ENCODE measurements at regions not wholly inside any gene's neighbourhood (a gene's known extent, or its start where the extent isn't known, plus 50 kb on each side); places are given as distances from the start of the nearest gene placed in this dataset.
"Not testable (repeated sequence)": the region's sequence is repeated elsewhere in the genome, so short reads cannot be mapped to it uniquely, and the experiment has no call there.

DNA sequence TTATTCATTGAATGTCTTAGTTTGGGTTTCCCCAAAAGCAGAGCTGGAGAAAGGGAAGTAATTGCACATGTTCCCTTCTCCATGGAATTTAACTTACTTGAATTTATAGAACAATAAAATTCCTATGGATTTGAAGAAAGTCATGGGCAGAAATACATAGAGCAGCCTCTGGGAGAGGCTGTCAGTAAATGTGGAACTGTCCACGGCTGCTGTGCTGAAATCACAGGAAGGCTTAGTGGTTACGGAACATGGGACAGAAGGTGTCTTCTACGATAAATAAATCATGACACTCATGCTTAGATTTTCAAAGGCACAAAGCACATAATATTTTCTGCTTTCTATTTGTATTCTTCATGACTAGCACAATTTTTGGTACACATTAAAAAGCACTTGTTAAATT is 440.6 kb upstream of the IZUMO3 start:
- Histone ChIP-seq H3K27me3 (no peaks in the 10 kb centered on the region), H3K4me3 (no peak overlapping the region), H3K36me3 (no peaks in the 10 kb centered on the region), H3K9me3 (peaks cover 0 to 4% (median 0%) of the 10 kb centered on the region in 4 donors), H3K27ac (no peak overlapping the region), H3K4me1 (no peaks in the 10 kb centered on the region)
- TF ChIP-seq, protein P1, sequence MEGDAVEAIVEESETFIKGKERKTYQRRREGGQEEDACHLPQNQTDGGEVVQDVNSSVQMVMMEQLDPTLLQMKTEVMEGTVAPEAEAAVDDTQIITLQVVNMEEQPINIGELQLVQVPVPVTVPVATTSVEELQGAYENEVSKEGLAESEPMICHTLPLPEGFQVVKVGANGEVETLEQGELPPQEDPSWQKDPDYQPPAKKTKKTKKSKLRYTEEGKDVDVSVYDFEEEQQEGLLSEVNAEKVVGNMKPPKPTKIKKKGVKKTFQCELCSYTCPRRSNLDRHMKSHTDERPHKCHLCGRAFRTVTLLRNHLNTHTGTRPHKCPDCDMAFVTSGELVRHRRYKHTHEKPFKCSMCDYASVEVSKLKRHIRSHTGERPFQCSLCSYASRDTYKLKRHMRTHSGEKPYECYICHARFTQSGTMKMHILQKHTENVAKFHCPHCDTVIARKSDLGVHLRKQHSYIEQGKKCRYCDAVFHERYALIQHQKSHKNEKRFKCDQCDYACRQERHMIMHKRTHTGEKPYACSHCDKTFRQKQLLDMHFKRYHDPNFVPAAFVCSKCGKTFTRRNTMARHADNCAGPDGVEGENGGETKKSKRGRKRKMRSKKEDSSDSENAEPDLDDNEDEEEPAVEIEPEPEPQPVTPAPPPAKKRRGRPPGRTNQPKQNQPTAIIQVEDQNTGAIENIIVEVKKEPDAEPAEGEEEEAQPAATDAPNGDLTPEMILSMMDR (IDR thresholded peaks at IDR 0.05) = no peak
- TF ChIP-seq POLR2A (IDR thresholded peaks at IDR 0.05) = no peak
- DNase-seq = no peak

DNA sequence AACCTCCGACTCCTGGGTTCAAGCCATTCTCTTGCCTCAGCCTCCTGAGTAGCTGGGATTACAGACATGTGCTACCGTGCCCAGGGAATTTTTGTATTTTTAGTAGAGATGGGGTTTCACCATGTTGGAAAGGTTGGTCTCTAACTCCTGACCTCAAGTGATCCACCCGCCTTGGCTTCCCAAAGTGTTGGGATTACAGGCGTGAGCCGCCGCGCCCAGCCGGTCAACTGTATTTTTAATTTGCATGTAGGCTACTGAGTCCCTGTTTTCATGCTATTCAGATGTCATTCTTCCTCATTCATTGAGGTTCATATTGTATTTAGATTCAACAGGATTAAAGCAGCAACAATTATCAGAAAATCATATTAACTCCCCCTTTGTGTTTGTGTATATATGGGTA is 425.1 kb upstream of the IZUMO3 start:
- not testable (repeated sequence) for DNase-seq, H3K27me3 ChIP-seq, H3K4me1 ChIP-seq, H3K36me3 ChIP-seq, H3K4me3 ChIP-seq, H3K9me3 ChIP-seq, H3K27ac ChIP-seq

DNA sequence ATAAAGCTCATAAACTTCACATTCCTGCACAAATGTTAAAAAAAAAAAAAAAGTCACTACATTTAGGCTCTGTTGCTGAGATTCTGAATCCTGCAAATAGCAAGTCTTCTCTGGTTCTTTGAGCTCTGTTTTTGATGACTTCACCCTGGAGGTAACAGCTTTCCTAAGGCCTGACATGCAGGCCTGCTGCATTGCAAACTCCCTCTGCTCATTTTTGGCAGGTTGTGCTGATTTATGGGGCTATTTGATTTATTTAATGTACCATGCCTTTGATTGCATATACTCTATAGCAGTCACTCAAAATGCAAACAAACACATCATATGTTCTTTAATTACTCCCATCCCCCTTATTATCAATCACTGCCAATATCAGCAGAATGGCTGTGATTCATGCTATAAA is 416.1 kb upstream of the IZUMO3 start:
- no peak for DNase-seq
- H3K4me3 ChIP-seq = no peak overlapping the region

DNA sequence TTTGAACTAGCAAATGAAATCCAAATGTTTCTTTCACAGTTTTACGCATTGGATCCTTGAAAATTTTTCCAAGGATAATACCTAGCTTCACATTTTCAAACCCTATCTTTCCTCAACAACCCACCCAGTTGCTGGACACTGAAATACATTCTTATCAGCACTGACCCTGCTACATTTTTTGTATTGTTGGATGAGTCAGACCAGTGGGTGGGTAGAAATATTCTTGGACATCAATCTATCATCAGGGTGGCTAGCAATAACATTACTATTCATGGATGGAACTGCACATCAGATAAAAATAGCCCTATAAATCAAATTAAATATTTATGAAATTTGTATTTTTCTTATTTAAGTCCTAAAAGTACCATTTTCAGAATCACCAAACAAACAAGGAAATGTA is 407.4 kb upstream of the IZUMO3 start:
- TF ChIP-seq POLR2A (IDR thresholded peaks at IDR 0.05) = no peak
- TF ChIP-seq, protein P1 (IDR thresholded peaks at IDR 0.05) = no peak
- H3K36me3 ChIP-seq = no peaks in the 10 kb centered on the region

More for the DNA sequence above, 416.1 kb upstream of the IZUMO3 start:
- H3K27ac ChIP-seq = no peak overlapping the region
- no peaks in the 10 kb centered on the region for H3K36me3 ChIP-seq
- H3K9me3 ChIP-seq = no peaks in the 10 kb centered on the region
- TF ChIP-seq, protein P1 (IDR thresholded peaks at IDR 0.05) = no peak
- no peak for TF ChIP-seq POLR2A (IDR thresholded peaks at IDR 0.05)
- H3K4me1 ChIP-seq = no peaks in the 10 kb centered on the region
- H3K27me3 ChIP-seq = no peaks in the 10 kb centered on the region

DNA sequence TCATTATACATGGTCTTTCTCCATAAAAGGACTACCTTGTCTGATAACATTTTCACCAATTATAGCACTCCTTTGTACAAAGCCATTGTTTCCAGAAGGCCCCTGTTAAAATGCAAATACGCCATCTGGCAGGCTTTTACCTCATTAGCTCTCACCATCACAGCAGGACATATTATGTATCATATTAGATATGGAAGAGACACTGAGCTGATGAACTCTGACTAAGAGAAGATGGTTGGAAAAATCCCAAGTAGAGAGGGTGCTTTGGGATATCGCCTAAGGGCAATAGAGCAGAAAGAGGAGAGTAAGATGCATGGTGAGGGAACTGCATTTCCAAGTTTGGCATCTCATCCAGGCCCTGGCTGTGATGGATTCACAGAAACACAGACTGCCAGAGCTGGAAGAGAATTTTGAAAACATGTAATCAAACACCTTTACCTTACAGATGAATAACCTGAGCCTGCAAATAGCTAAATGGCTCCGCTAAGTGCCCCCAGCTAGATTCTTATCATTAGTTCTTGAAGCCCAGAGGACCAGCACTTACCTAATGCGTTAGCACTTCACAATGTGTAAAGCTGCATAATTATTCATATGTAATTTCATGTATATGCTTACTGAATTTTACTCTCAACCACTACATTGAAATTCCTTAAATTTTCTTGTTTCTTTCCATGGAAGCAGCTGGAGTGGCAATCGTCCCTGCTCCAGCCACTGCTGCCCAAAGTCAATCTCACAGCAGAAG is 393.6 kb upstream of the IZUMO3 start:
- H3K27me3 ChIP-seq = no peaks in the 10 kb centered on the region
- H3K27ac ChIP-seq = no peak overlapping the region
- DNase-seq = no peak
- peaks cover 0 to 3% (median 0%) of the 10 kb centered on the region in 4 donors for H3K9me3 ChIP-seq
- no peak overlapping the region for H3K4me3 ChIP-seq
- TF ChIP-seq, protein P1 (IDR thresholded peaks at IDR 0.05) = no peak
- no peak for TF ChIP-seq POLR2A (IDR thresholded peaks at IDR 0.05)
- no peaks in the 10 kb centered on the region for H3K4me1 ChIP-seq
- H3K36me3 ChIP-seq = no peaks in the 10 kb centered on the region

More for the DNA sequence above, 407.4 kb upstream of the IZUMO3 start:
- Histone ChIP-seq H3K4me1 (no peaks in the 10 kb centered on the region), H3K27ac (no peak overlapping the region), H3K27me3 (no peaks in the 10 kb centered on the region), H3K4me3 (no peak overlapping the region), H3K9me3 (no peaks in the 10 kb centered on the region)
- no peak for DNase-seq

DNA sequence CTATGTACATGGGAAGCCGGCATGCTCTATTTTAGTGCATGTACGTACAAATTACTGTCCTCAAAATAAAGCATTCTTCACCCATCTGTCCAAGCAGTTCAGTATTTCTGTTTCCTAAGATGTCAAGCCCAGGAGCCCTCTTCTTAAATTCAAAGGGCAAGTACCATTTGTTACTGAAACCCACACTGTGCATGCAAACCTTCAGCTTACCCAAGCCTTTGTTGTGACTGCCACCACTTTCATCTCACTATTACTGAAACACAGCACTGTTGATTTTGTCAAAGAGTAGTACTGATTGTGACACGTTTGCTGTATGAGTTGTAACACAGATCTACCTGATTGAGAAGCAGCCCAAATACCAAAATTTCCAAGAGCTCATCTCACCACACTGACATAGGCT is 390.4 kb upstream of the IZUMO3 start:
- TF ChIP-seq POLR2A (IDR thresholded peaks at IDR 0.05) = no peak
- TF ChIP-seq, protein P1 (IDR thresholded peaks at IDR 0.05) = no peak

More for the DNA sequence above, 390.4 kb upstream of the IZUMO3 start:
- no peaks in the 10 kb centered on the region for H3K4me1 ChIP-seq
- H3K4me3 ChIP-seq = no peak overlapping the region
- H3K27me3 ChIP-seq = no peaks in the 10 kb centered on the region
- DNase-seq = no peak
- H3K27ac ChIP-seq = no peak overlapping the region
- H3K36me3 ChIP-seq = no peaks in the 10 kb centered on the region
- peaks cover 0 to 3% (median 0%) of the 10 kb centered on the region in 4 donors for H3K9me3 ChIP-seq

Data from Peyer's patch (tissue), 4 donors.